ENCODE measurements at regions not wholly inside any gene's neighbourhood (a gene's known extent, or its start where the extent isn't known, plus 50 kb on each side); places are given as distances from the start of the nearest gene placed in this dataset.

DNA sequence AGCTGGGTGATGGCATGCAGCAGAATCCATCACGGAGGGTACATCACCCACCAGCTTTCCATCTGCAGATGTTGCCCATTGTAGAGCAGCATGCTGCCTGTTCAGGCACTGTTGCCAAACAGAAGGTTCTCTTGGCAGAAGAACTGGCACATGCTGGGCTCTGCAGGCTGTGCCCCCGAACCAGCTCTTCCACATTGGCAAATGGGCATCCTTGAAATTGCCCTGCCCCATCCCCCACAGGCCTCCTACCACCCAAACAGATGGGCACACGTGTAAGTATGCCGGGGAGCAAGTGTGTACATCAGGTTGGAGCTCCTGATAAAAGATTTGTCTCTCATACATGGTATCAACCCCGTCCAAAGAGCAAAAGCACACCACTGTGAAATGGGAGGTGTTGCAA is 220.3 kb upstream of the TAS2R1 start (continued):
- no peak for TF ChIP-seq MYC (CRISPR knock-in tag; IDR thresholded peaks at IDR 0.05; ENCODE audit: borderline replicate concordance)
- TF ChIP-seq JUNB (CRISPR knock-in tag; IDR thresholded peaks at IDR 0.05; ENCODE audit: borderline replicate concordance) = no peak
- TF ChIP-seq POLR2G (IDR thresholded peaks at IDR 0.05; ENCODE audit: low read depth, low read length) = no peak
- no peak for TF ChIP-seq ZNF572 (CRISPR knock-in tag; IDR thresholded peaks at IDR 0.05)
- TF ChIP-seq ZNF772 (CRISPR knock-in tag; IDR thresholded peaks at IDR 0.05) = no peak
- no peak for TF ChIP-seq PAX8 (CRISPR knock-in tag; IDR thresholded peaks at IDR 0.05; ENCODE audit: borderline replicate concordance)
- TF ChIP-seq, protein P1, sequence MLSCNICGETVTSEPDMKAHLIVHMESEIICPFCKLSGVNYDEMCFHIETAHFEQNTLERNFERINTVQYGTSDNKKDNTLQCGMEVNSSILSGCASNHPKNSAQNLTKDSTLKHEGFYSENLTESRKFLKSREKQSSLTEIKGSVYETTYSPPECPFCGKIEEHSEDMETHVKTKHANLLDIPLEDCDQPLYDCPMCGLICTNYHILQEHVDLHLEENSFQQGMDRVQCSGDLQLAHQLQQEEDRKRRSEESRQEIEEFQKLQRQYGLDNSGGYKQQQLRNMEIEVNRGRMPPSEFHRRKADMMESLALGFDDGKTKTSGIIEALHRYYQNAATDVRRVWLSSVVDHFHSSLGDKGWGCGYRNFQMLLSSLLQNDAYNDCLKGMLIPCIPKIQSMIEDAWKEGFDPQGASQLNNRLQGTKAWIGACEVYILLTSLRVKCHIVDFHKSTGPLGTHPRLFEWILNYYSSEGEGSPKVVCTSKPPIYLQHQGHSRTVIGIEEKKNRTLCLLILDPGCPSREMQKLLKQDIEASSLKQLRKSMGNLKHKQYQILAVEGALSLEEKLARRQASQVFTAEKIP (CRISPR knock-in tag; IDR thresholded peaks at IDR 0.05; ENCODE audit: borderline replicate concordance) = no peak

- no peaks in the 10 kb centered on the region for H3K4me1 ChIP-seq (ENCODE audit: insufficient read depth, low read length)
- H2AFZ ChIP-seq (ENCODE audit: low read length) = no peak overlapping the region
- no peaks in the 10 kb centered on the region for H3K36me3 ChIP-seq (replicated peaks in 1 of 2; ENCODE audit: control insufficient read depth in 1 of 2, insufficient read depth in 2 of 2, low read length in 2 of 2)
- intact Hi-C loops (cut with micrococcal nuclease; ENCODE audit: unreplicated experiment) (no loop called here), in situ Hi-C loops (cut with HindIII; ENCODE audit: extremely low pct_ligation_motif_present, low pct_unique_long_range_greater_than_20kb) (no loop called here)
- H3K4me3 ChIP-seq (replicated peaks in 1 of 3; ENCODE audit: insufficient read depth in 1 of 3, low read depth in 2 of 3, low read length in 3 of 3) = no peak overlapping the region
- no peaks in the 10 kb centered on the region for H3K9me3 ChIP-seq (ENCODE audit: low read length)
- no peaks in the 10 kb centered on the region for H4K20me1 ChIP-seq (ENCODE audit: insufficient read depth, low read length)
- no TSS peak for BruUV-seq (replicated peaks)
- H3K79me2 ChIP-seq (ENCODE audit: insufficient read depth, low read length) = no peaks in the 10 kb centered on the region
- no peak overlapping the region for H3K4me2 ChIP-seq (ENCODE audit: low read depth, low read length)
- FAIRE-seq = no peak
- H3K27ac ChIP-seq (ENCODE audit: extremely low read length, insufficient read depth, low read length) = no peak overlapping the region
- 0% methylated on average over 4 of the region's 6 CpGs for WGBS (ENCODE audit: low lambda C conversion rate)
- H3K9ac ChIP-seq (ENCODE audit: insufficient read depth, low read depth, low read length) = no peak overlapping the region
- H3K27me3 ChIP-seq (ENCODE audit: control insufficient read depth in 1 of 2, insufficient read depth in 2 of 2, low read length in 2 of 2) = no peaks in the 10 kb centered on the region
- no peak for DNase-seq (ENCODE audit: low spot score)
- ATAC-seq = no peak
- ChIA-PET POLR2A (no interaction called here), CTCF (ENCODE audit: low intra/inter-chr PET ratio, low total read pairs) (no interaction called here)
- no peak for TF ChIP-seq HHEX (CRISPR knock-in tag; IDR thresholded peaks at IDR 0.05)
- no peak for TF ChIP-seq THRA (CRISPR knock-in tag; IDR thresholded peaks at IDR 0.05; ENCODE audit: borderline replicate concordance)
- TF ChIP-seq ZNF574 (CRISPR knock-in tag; IDR thresholded peaks at IDR 0.05) = no peak
- no peak for TF ChIP-seq ZNF749 (CRISPR knock-in tag; IDR thresholded peaks at IDR 0.05; ENCODE audit: borderline replicate concordance)
- TF ChIP-seq, protein P2, sequence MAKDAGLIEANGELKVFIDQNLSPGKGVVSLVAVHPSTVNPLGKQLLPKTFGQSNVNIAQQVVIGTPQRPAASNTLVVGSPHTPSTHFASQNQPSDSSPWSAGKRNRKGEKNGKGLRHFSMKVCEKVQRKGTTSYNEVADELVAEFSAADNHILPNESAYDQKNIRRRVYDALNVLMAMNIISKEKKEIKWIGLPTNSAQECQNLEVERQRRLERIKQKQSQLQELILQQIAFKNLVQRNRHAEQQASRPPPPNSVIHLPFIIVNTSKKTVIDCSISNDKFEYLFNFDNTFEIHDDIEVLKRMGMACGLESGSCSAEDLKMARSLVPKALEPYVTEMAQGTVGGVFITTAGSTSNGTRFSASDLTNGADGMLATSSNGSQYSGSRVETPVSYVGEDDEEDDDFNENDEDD (CRISPR knock-in tag; IDR thresholded peaks at IDR 0.05; ENCODE audit: borderline replicate concordance) = no peak
- TF ChIP-seq PHF21A (CRISPR knock-in tag; IDR thresholded peaks at IDR 0.05) = no peak
- no peak for TF ChIP-seq ZNF564 (CRISPR knock-in tag; IDR thresholded peaks at IDR 0.05)
- TF ChIP-seq HIC2 (CRISPR knock-in tag; IDR thresholded peaks at IDR 0.05; ENCODE audit: low read depth) = no peak
- TF ChIP-seq STAG1 (CRISPR knock-in tag; IDR thresholded peaks at IDR 0.05) = no peak
These were observed 217.5 kb upstream of the TAS2R1 start for GRCh38 chr5:9847631-9848030.
